IMR-90 (cell line): ENCODE measurements at regions not wholly inside any gene's neighbourhood (a gene's known extent, or its start where the extent isn't known, plus 50 kb on each side); places are given as distances from the start of the nearest gene placed in this dataset.
A peak's percentile ranks its signal among the peaks of the same experiment; 100 is the strongest.

Source experiments
- ATAC-seq: fragments of 200-7000 bp; cut with Tn5 transposase; 2 replicates; pipeline ENCODE4 v1.9.1; 2020; ENCODE audit warnings: low read depth, mild to moderate bottlenecking, moderate library complexity
- BruUV-seq: library from RNA; stranded (reverse); fragments of 400-500 nt; replicated peaks from 2 replicates; lab custom pipeline; 2021; lab: Mats Ljungman, UMichigan
- CTCF ChIA-PET: fragments of 300-600 bp; formaldehyde crosslinking; extraction: SDS; loops from one replicate; lab custom pipeline; 2021; ENCODE audit warnings: antibody characterized with exemption; lab: Yijun Ruan, JAX
- POLR2A ChIA-PET: fragments of 300-600 bp; sonication (Branson Sonifier 250); formaldehyde crosslinking; loops from one replicate; lab custom pipeline; 2022; ENCODE audit warnings: antibody characterized with exemption; ENCODE audit not compliant: unreplicated experiment; lab: Charles Lee
- DNase-seq: peaks from one replicate; pipeline ENCODE4 v3.0.0; 2013
- H2AFZ ChIP-seq: replicated peaks from 2 replicates; pipeline ENCODE3; 2013; ENCODE audit warnings: low read length, mild to moderate bottlenecking; ENCODE audit not compliant: poor library complexity
- H2AK5ac ChIP-seq: 2 replicates; pipeline ENCODE4 v1.6.1; 2013; ENCODE audit warnings: low read depth, low read length, inconsistent platforms
- H2AK9ac ChIP-seq: replicated peaks from 2 replicates; pipeline ENCODE3; 2013; ENCODE audit warnings: mild to moderate bottlenecking, low read depth, low read length, moderate library complexity; ENCODE audit not compliant: poor library complexity
- H2BK120ac ChIP-seq: 2 replicates; pipeline ENCODE4 v1.6.1; 2013; ENCODE audit warnings: low read depth, low read length, inconsistent platforms
- H2BK15ac ChIP-seq: 3 replicates; pipeline ENCODE4 v1.6.1; 2013; ENCODE audit warnings: low read depth, low read length, inconsistent platforms
- H2BK20ac ChIP-seq: 2 replicates; pipeline ENCODE4 v1.6.1; 2013; ENCODE audit warnings: low read depth, mild to moderate bottlenecking, inconsistent platforms, low read length, moderate library complexity
- H2BK5ac ChIP-seq: 2 replicates; pipeline ENCODE4 v1.6.1; 2013; ENCODE audit warnings: mild to moderate bottlenecking, low read depth, low read length, inconsistent platforms; ENCODE audit not compliant: poor library complexity, severe bottlenecking
- H3K14ac ChIP-seq: replicated peaks from 2 replicates; pipeline ENCODE4 v1.6.1; 2013; ENCODE audit warnings: low read depth, low read length, inconsistent platforms
- H3K18ac ChIP-seq: 2 replicates; pipeline ENCODE4 v1.6.1; 2013; ENCODE audit warnings: low read depth, low read length, control low read depth
- H3K23ac ChIP-seq: 2 replicates; pipeline ENCODE4 v1.6.1; 2013; ENCODE audit warnings: low read depth, low read length, inconsistent platforms
- H3K27ac ChIP-seq: 2 replicates; pipeline ENCODE4 v1.5.1; 2013; ENCODE audit warnings: mild to moderate bottlenecking, control low read depth, low read length; ENCODE audit not compliant: insufficient read depth
- H3K27me3 ChIP-seq: 2 replicates; pipeline ENCODE4 v1.6.1; 2013; ENCODE audit warnings: low read length; ENCODE audit not compliant: control insufficient read depth, insufficient read depth
- H3K36me3 ChIP-seq: 2 replicates; pipeline ENCODE4 v1.6.1; 2013; ENCODE audit warnings: low read length, mixed read lengths; ENCODE audit not compliant: control insufficient read depth, insufficient read depth
- H3K4ac ChIP-seq: 2 replicates; pipeline ENCODE4 v1.6.1; 2013; ENCODE audit warnings: low read depth, low read length, inconsistent platforms
- H3K4me1 ChIP-seq: 2 replicates; pipeline ENCODE4 v1.6.1; 2013; ENCODE audit warnings: low read length, mixed read lengths; ENCODE audit not compliant: control insufficient read depth, insufficient read depth
- H3K4me2 ChIP-seq: 2 replicates; pipeline ENCODE4 v1.6.1; 2013; ENCODE audit warnings: low read depth, mild to moderate bottlenecking, control low read depth, low read length, moderate library complexity
- H3K4me3 ChIP-seq: 2 replicates; pipeline ENCODE4 v1.5.1; 2013; ENCODE audit warnings: low read depth, mild to moderate bottlenecking, control low read depth, low read length, moderate library complexity; ENCODE audit not compliant: insufficient read depth
- H3K56ac ChIP-seq: 2 replicates; pipeline ENCODE4 v1.6.1; 2013; ENCODE audit warnings: low read length, inconsistent platforms; ENCODE audit not compliant: insufficient read depth; ENCODE audit errors: extremely low read depth
- H3K79me1 ChIP-seq, 2 experiments: 2 replicates each; pipeline ENCODE4 v1.6.1; 2013; ENCODE audit warnings: low read length in 2 of 2, inconsistent platforms in 1 of 2, low read depth in 1 of 2
- H3K9ac ChIP-seq: 2 replicates; pipeline ENCODE4 v1.6.1; 2013; ENCODE audit warnings: low read depth, low read length, control low read depth
- H3K9me1 ChIP-seq: 2 replicates; pipeline ENCODE4 v1.6.1; 2013; ENCODE audit warnings: low read length, inconsistent platforms; ENCODE audit not compliant: insufficient read depth
- H3K9me3 ChIP-seq: 2 replicates; pipeline ENCODE4 v1.6.1; 2013; ENCODE audit warnings: low read length; ENCODE audit not compliant: control insufficient read depth, insufficient read depth
- H4K20me1 ChIP-seq: 2 replicates; pipeline ENCODE4 v1.6.1; 2013; ENCODE audit warnings: low read length, inconsistent platforms; ENCODE audit not compliant: insufficient read depth
- H4K5ac ChIP-seq: 2 replicates; pipeline ENCODE4 v1.6.1; 2013; ENCODE audit warnings: mild to moderate bottlenecking, low read depth, low read length, control low read depth
- H4K8ac ChIP-seq, 2 experiments: 2 replicates each; pipeline ENCODE4 v1.6.1; 2013; ENCODE audit warnings: low read depth in 2 of 2, low read length in 2 of 2, control low read depth in 1 of 2, inconsistent platforms in 1 of 2
- H4K91ac ChIP-seq: 2 replicates; pipeline ENCODE4 v1.6.1; 2013; ENCODE audit warnings: low read depth, low read length, inconsistent platforms; ENCODE audit not compliant: insufficient read depth
- BHLHE40 ChIP-seq: fragments of 150-350 bp; IDR thresholded peaks from 2 replicates; pipeline ENCODE4 v1.6.1; 2016; ENCODE audit warnings: mild to moderate bottlenecking, low read depth, low read length
- CEBPB ChIP-seq: IDR thresholded peaks from 2 replicates; pipeline ENCODE4 v1.6.1; 2012; ENCODE audit warnings: low read depth, low read length, improper control_type of control experiment
- CHD1 ChIP-seq: IDR thresholded peaks from 2 replicates; pipeline ENCODE4 v1.6.1; 2012; ENCODE audit warnings: low read depth, low read length, improper control_type of control experiment
- ELK1 ChIP-seq: fragments of 150-350 bp; IDR thresholded peaks from 2 replicates; pipeline ENCODE4 v1.6.1; 2016; ENCODE audit warnings: low read depth, mild to moderate bottlenecking, low read length, moderate library complexity, borderline replicate concordance
- FOS ChIP-seq: fragments of 150-350 bp; IDR thresholded peaks from 2 replicates; pipeline ENCODE4 v1.6.1; 2016; ENCODE audit warnings: low read depth, low read length
- MAZ ChIP-seq: IDR thresholded peaks from 2 replicates; pipeline ENCODE4 v1.6.1; 2012; ENCODE audit warnings: low read depth, mild to moderate bottlenecking, low read length, improper control_type of control experiment, moderate library complexity, borderline replicate concordance
- MXI1 ChIP-seq: IDR thresholded peaks from 2 replicates; pipeline ENCODE4 v1.6.1; 2012; ENCODE audit warnings: low read depth, mild to moderate bottlenecking, low read length, moderate library complexity, borderline replicate concordance
- NFE2L2 ChIP-seq: fragments of 150-350 bp; IDR thresholded peaks from 2 replicates; pipeline ENCODE4 v1.6.1; 2016; ENCODE audit warnings: low read depth, mild to moderate bottlenecking, low read length
- RAD21 ChIP-seq: IDR thresholded peaks from 2 replicates; pipeline ENCODE4 v1.6.1; 2012; ENCODE audit warnings: low read length, improper control_type of control experiment
- RCOR1 ChIP-seq: IDR thresholded peaks from 2 replicates; pipeline ENCODE4 v1.6.1; 2012; ENCODE audit warnings: mild to moderate bottlenecking, low read length, improper control_type of control experiment; ENCODE audit not compliant: insufficient replicate concordance
- RFX5 ChIP-seq: IDR thresholded peaks from 2 replicates; pipeline ENCODE4 v1.8.0; 2012; ENCODE audit warnings: low read depth, mild to moderate bottlenecking, low read length, moderate library complexity
- SMC3 ChIP-seq: fragments of 150-350 bp; IDR thresholded peaks from 2 replicates; pipeline ENCODE4 v1.6.1; 2016; ENCODE audit warnings: low read depth, mild to moderate bottlenecking, antibody characterized with exemption, low read length, moderate library complexity
- WGBS, 2 experiments: methylation state at CpG; one replicate each; pipeline versions ENCODE4 v1.1.5 to v1.1.7; 2013; ENCODE audit warnings: missing lambda C conversion rate in 2 of 2; ENCODE audit not compliant: insufficient read length in 1 of 2; ENCODE audit errors: extremely low coverage in 2 of 2; 5-methylcytosine and 5-hydroxymethylcytosine counted together
- dilution Hi-C: fragments of 300-500 bp; cut with HindIII; formaldehyde crosslinking; loops from one replicate; pipeline ENCODE4 v1.14.3; 2018; ENCODE audit warnings: low sequenced_read_pairs; ENCODE audit not compliant: unreplicated experiment
- in situ Hi-C: fragments of 300-500 bp; cut with MboI; formaldehyde crosslinking; loops from 3 replicates; pipeline ENCODE4 v1.14.3; 2019; ENCODE audit warnings: low sequenced_read_pairs, inconsistent platforms, mixed read lengths
- intact Hi-C: fragments of 100-400 bp; cut with micrococcal nuclease; formaldehyde crosslinking; loops from 2 replicates; pipeline ENCODE4 v1.10.0; 2022
- TF ChIP-seq, protein P1 (sequence below): conservative IDR thresholded peaks from 2 replicates; pipeline ENCODE4 v1.5.1; 2012; ENCODE audit warnings: mild to moderate bottlenecking, low read depth, low read length, improper control_type of control experiment
- TF ChIP-seq, protein P2 (sequence below): fragments of 150-350 bp; IDR thresholded peaks from 2 replicates; pipeline ENCODE4 v1.6.1; 2017; ENCODE audit warnings: mild to moderate bottlenecking, antibody characterized with exemption, low read length, low read depth

GRCh38 chr7:22586101-22586785 lies 86.3 kb upstream of the STEAP1B start:
- Histone ChIP-seq H3K27me3 (no peaks in the 10 kb centered on the region), H3K4me2 (no peak overlapping the region), H4K20me1 (no peaks in the 10 kb centered on the region), H3K79me1 (no peaks in the 10 kb centered on the region), H2AK5ac (peak overlapping the region; percentile 64), H2BK15ac (peak overlapping the region; percentile 75; the same call in 1 of the 3 replicates), H3K4me3 (no peak overlapping the region), H2AK9ac (no peak overlapping the region), H4K8ac (peak overlapping the region in 1 of 2 experiments; percentile 78; a peak in 2 of 4 replicates), H2BK20ac (peak overlapping the region; percentile 80), H3K18ac (peak overlapping the region; percentile 55), H3K4ac (peak overlapping the region; percentile 48; the same call in 1 of the 2 replicates), H4K5ac (peak overlapping the region; percentile 48), H3K9me3 (no peaks in the 10 kb centered on the region), H3K36me3 (no peaks in the 10 kb centered on the region), H4K91ac (peak overlapping the region; percentile 66), H3K4me1 (peaks cover 22% of the 10 kb centered on the region), H2AFZ (peak overlapping the region; percentile 9), H3K23ac (peak overlapping the region; percentile 51; the same call in 1 of the 2 replicates), H2BK120ac (peak overlapping the region; percentile 48), H3K56ac (no peak overlapping the region), H3K9me1 (peaks cover 20% of the 10 kb centered on the region), H2BK5ac (peak overlapping the region; percentile 21), H3K9ac (no peak overlapping the region), H3K27ac (no peak overlapping the region), H3K14ac (peak overlapping the region; percentile 72)
- in situ Hi-C loops: no loop called here
- CTCF ChIA-PET: interaction anchor here (0.5 to 1.3 kb wide), 9 partner anchors 10 to 1225 kb away, joined by 3 to 4 read pairs (median 3); no protein-coding TSS in a partner anchor
- intact Hi-C loops: loop anchor here (1.0 kb wide), 1 partner anchor 140 kb away; no protein-coding TSS in a partner anchor
- dilution Hi-C loops: no loop called here
- BruUV-seq: no TSS peak
- WGBS, 2 experiments: no CpG with 5 or more reads among the region's 5 CpGs
- no peak for ATAC-seq
- TF ChIP-seq, protein P1, sequence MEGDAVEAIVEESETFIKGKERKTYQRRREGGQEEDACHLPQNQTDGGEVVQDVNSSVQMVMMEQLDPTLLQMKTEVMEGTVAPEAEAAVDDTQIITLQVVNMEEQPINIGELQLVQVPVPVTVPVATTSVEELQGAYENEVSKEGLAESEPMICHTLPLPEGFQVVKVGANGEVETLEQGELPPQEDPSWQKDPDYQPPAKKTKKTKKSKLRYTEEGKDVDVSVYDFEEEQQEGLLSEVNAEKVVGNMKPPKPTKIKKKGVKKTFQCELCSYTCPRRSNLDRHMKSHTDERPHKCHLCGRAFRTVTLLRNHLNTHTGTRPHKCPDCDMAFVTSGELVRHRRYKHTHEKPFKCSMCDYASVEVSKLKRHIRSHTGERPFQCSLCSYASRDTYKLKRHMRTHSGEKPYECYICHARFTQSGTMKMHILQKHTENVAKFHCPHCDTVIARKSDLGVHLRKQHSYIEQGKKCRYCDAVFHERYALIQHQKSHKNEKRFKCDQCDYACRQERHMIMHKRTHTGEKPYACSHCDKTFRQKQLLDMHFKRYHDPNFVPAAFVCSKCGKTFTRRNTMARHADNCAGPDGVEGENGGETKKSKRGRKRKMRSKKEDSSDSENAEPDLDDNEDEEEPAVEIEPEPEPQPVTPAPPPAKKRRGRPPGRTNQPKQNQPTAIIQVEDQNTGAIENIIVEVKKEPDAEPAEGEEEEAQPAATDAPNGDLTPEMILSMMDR: no peak
- no peak for TF ChIP-seq ELK1
- TF ChIP-seq BHLHE40: no peak
- no peak for TF ChIP-seq RFX5
- no peak for TF ChIP-seq SMC3
- no peak for TF ChIP-seq RCOR1
- TF ChIP-seq, protein P2, sequence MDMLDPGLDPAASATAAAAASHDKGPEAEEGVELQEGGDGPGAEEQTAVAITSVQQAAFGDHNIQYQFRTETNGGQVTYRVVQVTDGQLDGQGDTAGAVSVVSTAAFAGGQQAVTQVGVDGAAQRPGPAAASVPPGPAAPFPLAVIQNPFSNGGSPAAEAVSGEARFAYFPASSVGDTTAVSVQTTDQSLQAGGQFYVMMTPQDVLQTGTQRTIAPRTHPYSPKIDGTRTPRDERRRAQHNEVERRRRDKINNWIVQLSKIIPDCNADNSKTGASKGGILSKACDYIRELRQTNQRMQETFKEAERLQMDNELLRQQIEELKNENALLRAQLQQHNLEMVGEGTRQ: no peak
- TF ChIP-seq CEBPB: no peak
- TF ChIP-seq FOS: no peak
- TF ChIP-seq CHD1: no peak
- no peak for TF ChIP-seq NFE2L2
- no peak for TF ChIP-seq MAZ
- no peak for TF ChIP-seq RAD21
- no peak for TF ChIP-seq MXI1
- POLR2A ChIA-PET: no interaction called here
- DNase-seq: no peak
